A673 (cell line): ENCODE measurements at regions not wholly inside any gene's neighbourhood (a gene's known extent, or its start where the extent isn't known, plus 50 kb on each side); places are given as distances from the start of the nearest gene placed in this dataset.

ENCODE experiments used
- EZH2 ChIP-seq: fragments of 200-600 bp; sonication (generic); IDR thresholded peaks from 2 replicates; pipeline ENCODE4 v1.6.1; 2017; ENCODE audit warnings: borderline replicate concordance, low read depth, mild to moderate bottlenecking, mixed read lengths, antibody characterized with exemption, low read length; ENCODE audit not compliant: poor library complexity, severe bottlenecking
- TF ChIP-seq, protein P1 (sequence below): fragments of 300-800, 200-600 bp; sonication (generic); conservative IDR thresholded peaks from 2 replicates; pipeline ENCODE4 v1.5.1; 2017; ENCODE audit warnings: low read depth, mild to moderate bottlenecking, antibody characterized with exemption, low read length, moderate library complexity, mixed read lengths

DNA sequence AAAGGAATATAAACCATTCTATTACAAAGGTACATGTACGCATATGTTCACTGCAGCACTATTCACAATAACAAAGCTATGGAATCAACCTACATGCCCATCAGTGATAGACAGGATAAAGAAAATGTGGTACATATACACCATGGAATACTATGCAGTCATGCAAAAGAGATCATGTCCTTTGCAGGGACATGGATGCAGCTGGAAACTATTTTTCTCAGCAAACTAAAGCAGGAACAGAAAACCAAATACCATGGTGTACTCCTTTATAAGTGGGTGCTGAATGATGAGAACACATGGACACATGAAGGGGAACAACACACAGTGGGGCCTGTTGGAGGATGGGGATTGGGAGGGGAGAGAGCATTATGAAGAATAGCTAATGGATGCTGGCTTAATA is 104.6 kb upstream of the CENPW start:
- TF ChIP-seq, protein P1, sequence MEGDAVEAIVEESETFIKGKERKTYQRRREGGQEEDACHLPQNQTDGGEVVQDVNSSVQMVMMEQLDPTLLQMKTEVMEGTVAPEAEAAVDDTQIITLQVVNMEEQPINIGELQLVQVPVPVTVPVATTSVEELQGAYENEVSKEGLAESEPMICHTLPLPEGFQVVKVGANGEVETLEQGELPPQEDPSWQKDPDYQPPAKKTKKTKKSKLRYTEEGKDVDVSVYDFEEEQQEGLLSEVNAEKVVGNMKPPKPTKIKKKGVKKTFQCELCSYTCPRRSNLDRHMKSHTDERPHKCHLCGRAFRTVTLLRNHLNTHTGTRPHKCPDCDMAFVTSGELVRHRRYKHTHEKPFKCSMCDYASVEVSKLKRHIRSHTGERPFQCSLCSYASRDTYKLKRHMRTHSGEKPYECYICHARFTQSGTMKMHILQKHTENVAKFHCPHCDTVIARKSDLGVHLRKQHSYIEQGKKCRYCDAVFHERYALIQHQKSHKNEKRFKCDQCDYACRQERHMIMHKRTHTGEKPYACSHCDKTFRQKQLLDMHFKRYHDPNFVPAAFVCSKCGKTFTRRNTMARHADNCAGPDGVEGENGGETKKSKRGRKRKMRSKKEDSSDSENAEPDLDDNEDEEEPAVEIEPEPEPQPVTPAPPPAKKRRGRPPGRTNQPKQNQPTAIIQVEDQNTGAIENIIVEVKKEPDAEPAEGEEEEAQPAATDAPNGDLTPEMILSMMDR, result no peak
- no peak for TF ChIP-seq EZH2
